HFFc6 (cell line): ENCODE measurements at regions not wholly inside any gene's neighbourhood (a gene's known extent, or its start where the extent isn't known, plus 50 kb on each side); places are given as distances from the start of the nearest gene placed in this dataset.
"Not testable (repeated sequence)": the region's sequence is repeated elsewhere in the genome, so short reads cannot be mapped to it uniquely, and the experiment has no call there.

Experiments
- DNase-seq: peaks from one replicate; pipeline ENCODE4 v3.0.0-alpha.2; 2018
- H3K27ac Mint-ChIP-seq: 2 replicates; pipeline ENCODE4 v1.8.0; 2020; ENCODE audit warnings: mild to moderate bottlenecking, mixed read lengths
- H3K27me3 Mint-ChIP-seq: 2 replicates; pipeline ENCODE4 v1.8.0; 2021; ENCODE audit warnings: mild to moderate bottlenecking, moderate library complexity, mixed read lengths; ENCODE audit not compliant: insufficient read depth
- H3K36me3 Mint-ChIP-seq: 2 replicates; pipeline ENCODE4 v1.8.0; 2021; ENCODE audit warnings: low read depth, mixed read lengths
- H3K4me1 Mint-ChIP-seq: 2 replicates; pipeline ENCODE4 v1.8.0; 2020; ENCODE audit warnings: low read depth, mixed read lengths
- H3K4me3 Mint-ChIP-seq: 2 replicates; pipeline ENCODE4 v1.8.0; 2020; ENCODE audit warnings: mild to moderate bottlenecking, moderate library complexity, mixed read lengths
- H3K9me3 Mint-ChIP-seq: 2 replicates; pipeline ENCODE4 v1.8.0; 2020; ENCODE audit warnings: mild to moderate bottlenecking, mixed read lengths
- TF ChIP-seq, protein P1 (sequence below): fragments of 200-600 bp; sonication (generic); IDR thresholded peaks from 2 replicates; pipeline ENCODE4 v1.5.0; 2021; ENCODE audit warnings: antibody characterized with exemption, mild to moderate bottlenecking

DNA sequence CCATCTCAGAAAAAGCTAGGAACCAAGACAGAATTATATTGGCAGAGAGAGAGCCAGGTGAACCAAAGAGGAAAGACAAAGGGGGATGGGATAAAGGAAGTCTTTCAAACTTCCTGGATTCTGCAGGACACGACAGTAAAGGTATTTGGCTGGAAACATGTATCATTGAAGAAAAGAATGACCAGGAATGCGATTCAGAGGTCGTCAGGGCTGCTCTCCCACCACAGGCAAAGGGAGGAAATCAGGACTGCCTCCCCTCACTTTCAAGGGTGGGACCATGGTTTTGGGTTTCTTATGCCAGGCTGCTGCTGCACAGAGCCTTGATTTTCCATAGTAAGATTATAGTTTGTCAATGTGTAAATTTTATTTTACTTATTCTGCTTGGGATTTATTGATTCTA is 848.8 kb downstream of the BRINP3 start:
- no peaks in the 10 kb centered on the region for H3K36me3 Mint-ChIP-seq
- no peak for DNase-seq
- TF ChIP-seq, protein P1, sequence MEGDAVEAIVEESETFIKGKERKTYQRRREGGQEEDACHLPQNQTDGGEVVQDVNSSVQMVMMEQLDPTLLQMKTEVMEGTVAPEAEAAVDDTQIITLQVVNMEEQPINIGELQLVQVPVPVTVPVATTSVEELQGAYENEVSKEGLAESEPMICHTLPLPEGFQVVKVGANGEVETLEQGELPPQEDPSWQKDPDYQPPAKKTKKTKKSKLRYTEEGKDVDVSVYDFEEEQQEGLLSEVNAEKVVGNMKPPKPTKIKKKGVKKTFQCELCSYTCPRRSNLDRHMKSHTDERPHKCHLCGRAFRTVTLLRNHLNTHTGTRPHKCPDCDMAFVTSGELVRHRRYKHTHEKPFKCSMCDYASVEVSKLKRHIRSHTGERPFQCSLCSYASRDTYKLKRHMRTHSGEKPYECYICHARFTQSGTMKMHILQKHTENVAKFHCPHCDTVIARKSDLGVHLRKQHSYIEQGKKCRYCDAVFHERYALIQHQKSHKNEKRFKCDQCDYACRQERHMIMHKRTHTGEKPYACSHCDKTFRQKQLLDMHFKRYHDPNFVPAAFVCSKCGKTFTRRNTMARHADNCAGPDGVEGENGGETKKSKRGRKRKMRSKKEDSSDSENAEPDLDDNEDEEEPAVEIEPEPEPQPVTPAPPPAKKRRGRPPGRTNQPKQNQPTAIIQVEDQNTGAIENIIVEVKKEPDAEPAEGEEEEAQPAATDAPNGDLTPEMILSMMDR, result no peak
- peaks cover 21% of the 10 kb centered on the region for H3K9me3 Mint-ChIP-seq
- H3K4me1 Mint-ChIP-seq, result no peaks in the 10 kb centered on the region
- no peaks in the 10 kb centered on the region for H3K27me3 Mint-ChIP-seq
- no peak overlapping the region for H3K4me3 Mint-ChIP-seq
- H3K27ac Mint-ChIP-seq, result no peak overlapping the region

DNA sequence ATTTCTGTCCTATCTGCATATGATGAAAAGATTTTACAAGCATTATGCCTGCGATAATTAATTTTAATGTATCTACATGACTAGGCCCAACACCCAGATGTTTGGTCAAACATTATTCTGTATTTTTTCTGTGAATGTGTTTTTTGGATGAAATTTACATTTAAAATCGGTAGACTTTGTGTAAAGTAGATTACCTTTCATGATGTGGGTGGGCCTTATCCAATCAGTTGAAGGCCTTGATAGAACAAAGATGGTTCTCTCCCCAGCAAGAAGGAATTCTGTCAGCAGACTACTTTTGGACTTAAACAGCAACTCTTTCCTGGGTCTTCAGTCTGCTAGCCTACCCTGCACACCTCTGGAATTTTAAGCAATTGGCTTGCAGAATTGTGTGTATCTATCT is 844.0 kb downstream of the BRINP3 start:
- Mint-ChIP-seq H3K9me3 (peaks cover 5% of the 10 kb centered on the region; the same call in 1 of the 2 replicates), H3K4me1 (no peaks in the 10 kb centered on the region), H3K4me3 (no peak overlapping the region), H3K27ac (no peak overlapping the region), H3K27me3 (no peaks in the 10 kb centered on the region), H3K36me3 (no peaks in the 10 kb centered on the region)
- TF ChIP-seq, protein P1, result no peak
- no peak for DNase-seq

DNA sequence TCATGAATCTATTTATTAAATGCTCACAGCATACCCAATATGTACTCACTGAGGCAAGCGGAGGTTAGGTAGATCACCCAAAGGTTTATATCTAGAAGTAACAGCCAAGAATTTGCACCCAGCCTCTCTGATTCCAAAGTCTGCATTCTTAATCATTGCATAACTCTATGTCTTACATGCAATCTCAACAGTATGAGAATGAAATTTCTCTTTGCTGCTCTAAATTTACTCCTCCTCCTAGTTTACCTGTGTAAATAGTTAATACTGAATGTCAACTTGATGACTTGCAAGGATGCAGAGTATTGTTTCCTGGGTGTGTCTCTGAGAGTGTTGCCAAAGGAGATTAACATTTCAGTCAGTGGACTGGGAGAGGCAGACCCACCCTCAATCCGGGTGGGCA is 840.6 kb downstream of the BRINP3 start:
- Mint-ChIP-seq H3K9me3 (peaks cover 4% of the 10 kb centered on the region; the same call in 1 of the 2 replicates), H3K36me3 (no peaks in the 10 kb centered on the region), H3K27ac (no peak overlapping the region), H3K4me1 (no peaks in the 10 kb centered on the region), H3K27me3 (no peaks in the 10 kb centered on the region), H3K4me3 (no peak overlapping the region)
- DNase-seq, result no peak
- TF ChIP-seq, protein P1, result no peak

DNA sequence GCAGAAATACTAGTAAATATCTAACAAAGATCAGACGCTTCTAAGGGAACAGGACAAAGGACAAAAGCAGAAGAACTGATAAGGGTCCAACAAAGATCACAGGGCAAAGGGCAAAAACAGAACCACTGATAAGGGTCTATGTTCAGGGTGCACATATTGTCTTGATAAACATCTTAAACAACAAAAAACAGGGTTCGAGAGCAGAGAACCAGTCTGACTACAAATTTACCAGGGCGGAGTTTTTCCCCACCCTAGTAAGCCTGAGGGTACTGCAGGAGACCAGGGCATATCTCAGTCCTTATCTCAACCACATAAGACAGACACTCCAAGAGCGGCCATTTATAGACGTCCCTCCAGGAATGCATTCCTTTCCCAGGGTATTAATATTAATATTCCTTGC is 833.5 kb downstream of the BRINP3 start:
- not testable (repeated sequence) for H3K27me3 Mint-ChIP-seq, H3K4me1 Mint-ChIP-seq, H3K36me3 Mint-ChIP-seq, H3K4me3 Mint-ChIP-seq, H3K27ac Mint-ChIP-seq, DNase-seq
- peaks cover 20% of the 10 kb centered on the region for H3K9me3 Mint-ChIP-seq

DNA sequence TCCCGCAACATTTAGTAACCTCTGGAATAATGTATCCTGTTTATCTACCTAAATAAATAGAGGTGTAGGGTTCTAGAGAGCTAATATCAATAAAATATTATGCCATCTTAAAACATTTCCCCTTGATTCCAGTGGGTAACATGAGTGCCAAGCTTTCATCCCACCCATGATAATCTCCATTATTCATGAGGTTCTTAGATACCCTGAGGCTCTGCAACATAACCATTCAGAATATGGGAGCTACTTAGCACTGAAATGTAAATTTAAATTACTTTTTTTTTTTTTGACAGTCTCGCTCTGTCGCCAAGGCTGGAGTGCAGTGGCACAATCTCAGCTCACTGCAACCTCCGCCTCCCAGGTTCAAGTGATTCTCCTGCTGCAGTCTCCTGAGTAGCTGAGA is 832.7 kb downstream of the BRINP3 start:
- no peaks in the 10 kb centered on the region for H3K27me3 Mint-ChIP-seq
- H3K9me3 Mint-ChIP-seq, result peaks cover 20% of the 10 kb centered on the region
- H3K27ac Mint-ChIP-seq, result no peak overlapping the region
- no peak for DNase-seq
- no peak overlapping the region for H3K4me3 Mint-ChIP-seq
- no peaks in the 10 kb centered on the region for H3K36me3 Mint-ChIP-seq
- TF ChIP-seq, protein P1, result no peak
- no peaks in the 10 kb centered on the region for H3K4me1 Mint-ChIP-seq

DNA sequence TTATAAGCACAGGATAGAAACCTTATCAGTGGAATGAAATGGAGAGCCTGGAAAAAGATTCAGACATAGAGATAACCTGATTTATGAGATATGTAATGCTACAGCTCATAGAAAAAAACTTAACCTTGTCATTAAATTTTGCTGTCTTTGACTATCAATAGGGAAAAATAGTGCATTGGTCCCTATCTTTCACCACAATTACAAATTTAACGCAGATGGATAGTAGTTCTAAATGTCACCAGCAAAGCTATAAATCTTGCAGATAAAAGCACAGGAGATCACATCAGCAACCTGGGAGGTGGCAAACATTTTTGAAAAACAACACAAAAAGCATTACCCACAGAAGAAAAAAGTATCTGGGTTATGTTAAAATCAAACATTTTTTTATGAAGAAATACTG is 831.6 kb downstream of the BRINP3 start:
- no peaks in the 10 kb centered on the region for H3K4me1 Mint-ChIP-seq
- no peak overlapping the region for H3K4me3 Mint-ChIP-seq
- peaks cover 29% of the 10 kb centered on the region for H3K9me3 Mint-ChIP-seq
- H3K27ac Mint-ChIP-seq, result no peak overlapping the region
- DNase-seq, result no peak
- no peaks in the 10 kb centered on the region for H3K27me3 Mint-ChIP-seq
- TF ChIP-seq, protein P1, result no peak
- H3K36me3 Mint-ChIP-seq, result no peaks in the 10 kb centered on the region
